ENCODE measurements at regions not wholly inside any gene's neighbourhood (a gene's known extent, or its start where the extent isn't known, plus 50 kb on each side); places are given as distances from the start of the nearest gene placed in this dataset.

- no peak for DNase-seq (ENCODE audit: low read depth, low spot score)
Observed at GRCh38 chr2:513981-514706, 163.1 kb downstream of the TMEM18 start.

GRCh38 chr2:510839-511238 is 166.4 kb downstream of the TMEM18 start:
- DNase-seq (ENCODE audit: low read depth, low spot score): no peak

- DNase-seq (ENCODE audit: low read depth, low spot score): no peak
Observed at GRCh38 chr2:509888-510287, 167.3 kb downstream of the TMEM18 start.

GRCh38 chr2:508121-508520 is 169.1 kb downstream of the TMEM18 start:
- no peak for DNase-seq (ENCODE audit: low read depth, low spot score)

GRCh38 chr2:506866-507265 is 170.3 kb downstream of the TMEM18 start:
- DNase-seq (ENCODE audit: low read depth, low spot score): no peak

GRCh38 chr2:506451-506850 is 170.8 kb downstream of the TMEM18 start:
- DNase-seq (ENCODE audit: low read depth, low spot score): no peak

GRCh38 chr2:505941-506340 is 171.3 kb downstream of the TMEM18 start:
- DNase-seq (ENCODE audit: low read depth, low spot score): no peak

GRCh38 chr2:503288-503999 is 173.8 kb downstream of the TMEM18 start:
- no peak for DNase-seq (ENCODE audit: low read depth, low spot score)

- no peak for DNase-seq (ENCODE audit: low read depth, low spot score)
Observed at GRCh38 chr2:502831-503230, 174.4 kb downstream of the TMEM18 start.

GRCh38 chr2:501667-502066 is 175.5 kb downstream of the TMEM18 start:
- DNase-seq (ENCODE audit: low read depth, low spot score): no peak

- DNase-seq (ENCODE audit: low read depth, low spot score): no peak
Observed at GRCh38 chr2:501130-501529, 176.1 kb downstream of the TMEM18 start.

- no peak for DNase-seq (ENCODE audit: low read depth, low spot score)
Observed at GRCh38 chr2:499726-500125, 177.5 kb downstream of the TMEM18 start.

GRCh38 chr2:498493-499178 is 178.6 kb downstream of the TMEM18 start:
- no peak for DNase-seq (ENCODE audit: low read depth, low spot score)

GRCh38 chr2:497770-498492 is 179.3 kb downstream of the TMEM18 start:
- no peak for DNase-seq (ENCODE audit: low read depth, low spot score)

- no peak for DNase-seq (ENCODE audit: low read depth, low spot score)
Observed at GRCh38 chr2:496729-497128, 180.5 kb downstream of the TMEM18 start.

- DNase-seq (ENCODE audit: low read depth, low spot score): no peak
Observed at GRCh38 chr2:495745-496275, 181.4 kb downstream of the TMEM18 start.

GRCh38 chr2:494853-495252 is 182.4 kb downstream of the TMEM18 start:
- DNase-seq (ENCODE audit: low read depth, low spot score): no peak

GRCh38 chr2:493228-493627 is 184.0 kb downstream of the TMEM18 start:
- DNase-seq (ENCODE audit: low read depth, low spot score): no peak

- no peak for DNase-seq (ENCODE audit: low read depth, low spot score)
Observed at GRCh38 chr2:492178-492577, 185.0 kb downstream of the TMEM18 start.

- no peak for DNase-seq (ENCODE audit: low read depth, low spot score)
Observed at GRCh38 chr2:489838-490237, 187.4 kb downstream of the TMEM18 start.

- DNase-seq (ENCODE audit: low read depth, low spot score): no peak
Observed at GRCh38 chr2:489084-489483, 188.1 kb downstream of the TMEM18 start.

All from astrocyte of the hippocampus (primary cell).